ENCODE measurements at regions not wholly inside any gene's neighbourhood (a gene's known extent, or its start where the extent isn't known, plus 50 kb on each side); places are given as distances from the start of the nearest gene placed in this dataset.
"Not testable (repeated sequence)": the region's sequence is repeated elsewhere in the genome, so short reads cannot be mapped to it uniquely, and the experiment has no call there.

DNA sequence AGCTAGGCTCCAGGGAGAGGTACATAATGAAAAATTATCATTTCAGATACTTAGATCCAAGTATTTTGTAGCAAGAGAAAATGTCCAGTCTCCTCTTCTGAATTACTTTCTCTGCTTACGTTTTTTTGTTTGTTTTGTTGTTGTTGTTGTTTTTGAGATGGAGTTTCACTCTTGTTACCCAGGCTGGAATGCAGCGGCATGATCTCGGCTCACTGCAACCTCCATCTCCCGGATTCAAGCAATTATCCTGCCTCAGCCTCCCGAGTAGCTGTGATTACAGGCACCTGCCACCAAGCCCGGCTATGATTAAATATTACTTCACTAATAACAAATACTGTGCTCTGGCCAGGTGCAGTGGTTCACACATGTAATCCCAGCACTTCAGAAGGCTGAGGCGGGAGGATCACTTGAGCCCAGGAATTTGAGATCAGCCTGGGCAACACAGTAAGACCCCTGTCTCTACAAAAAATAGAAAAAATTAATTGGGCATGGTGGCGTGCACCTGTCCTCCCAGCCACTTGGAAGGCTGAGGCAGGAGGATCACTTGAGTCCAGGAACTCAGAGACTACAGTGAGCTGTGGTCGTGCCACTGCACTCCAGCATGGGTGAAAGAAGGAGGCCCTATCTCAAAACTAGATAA lies 155.0 kb upstream of the JARID2 start:
- no peak for DNase-seq

- no peak for DNase-seq
Observed at GRCh38 chr6:15096894-15097837, 148.7 kb upstream of the JARID2 start.

DNA sequence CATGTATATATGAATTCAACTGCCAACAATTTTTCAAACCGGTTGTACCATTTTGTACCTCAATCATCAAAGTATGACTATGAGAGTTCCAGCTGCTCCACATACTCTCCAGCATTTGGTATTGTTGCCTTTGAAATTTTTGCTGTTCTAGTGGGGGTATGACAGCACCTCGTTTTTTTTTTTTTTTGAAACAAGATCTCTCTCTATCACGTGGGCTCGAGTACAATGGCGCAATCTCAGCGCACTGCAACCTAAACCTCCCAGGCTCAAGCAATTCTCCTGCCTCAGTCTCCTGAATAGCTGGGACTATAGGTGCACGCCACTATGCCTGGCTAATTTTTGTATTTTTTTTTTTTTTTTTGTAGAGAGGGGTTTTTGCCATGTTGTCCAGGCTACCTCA lies 144.7 kb upstream of the JARID2 start:
- DNase-seq, result no peak

DNA sequence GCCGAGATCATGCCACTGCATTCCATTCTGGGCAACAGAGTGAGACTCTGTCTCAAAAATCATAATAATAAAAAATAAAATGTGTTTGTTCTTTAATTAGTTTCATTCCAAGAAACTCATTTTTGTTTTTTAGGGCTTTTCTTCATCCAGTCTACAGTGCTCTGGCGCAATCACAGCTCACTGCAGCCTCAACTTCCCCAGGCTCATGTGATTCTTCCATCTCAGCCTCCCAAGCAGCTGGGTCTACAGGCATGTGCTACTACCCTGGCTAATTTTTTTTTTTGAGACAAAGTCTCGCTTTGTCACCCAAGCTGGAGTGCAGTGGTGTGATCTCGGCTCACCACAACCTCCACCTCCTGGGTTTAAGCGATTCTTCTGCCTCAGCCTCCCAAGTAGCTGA lies 143.6 kb upstream of the JARID2 start:
- no peak for DNase-seq

DNA sequence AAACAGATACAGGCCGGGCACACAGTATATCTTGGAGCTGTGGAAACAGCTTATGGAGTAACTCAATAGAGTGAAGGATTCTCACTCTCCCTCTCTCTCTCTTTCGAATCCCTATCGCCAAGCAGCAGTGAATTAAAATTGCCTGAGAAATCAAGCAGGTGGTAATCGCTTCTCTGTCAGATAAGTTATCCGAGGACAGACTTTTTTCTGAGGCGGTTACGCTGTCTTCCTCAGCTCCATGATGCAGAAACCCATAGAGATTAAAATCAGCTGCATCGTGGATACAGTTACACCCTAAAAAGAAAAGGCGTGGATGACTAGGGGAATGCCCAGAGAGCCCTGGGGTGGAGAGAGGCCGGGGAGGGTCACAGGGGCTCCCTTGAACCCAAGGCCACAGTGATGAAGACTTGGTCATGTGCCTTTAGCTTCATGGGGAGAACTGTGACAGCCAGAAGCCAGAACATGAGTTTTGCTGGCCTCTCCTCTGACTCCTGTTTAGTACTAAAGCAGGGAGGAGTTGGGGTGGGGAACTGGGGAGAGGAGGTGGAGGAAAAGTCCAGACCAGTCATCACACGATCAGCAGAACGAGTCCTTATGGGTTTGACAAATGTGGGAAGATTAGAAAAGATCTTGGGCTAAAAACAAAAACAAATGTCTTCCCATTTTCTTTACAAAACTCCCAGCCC lies 138.8 kb upstream of the JARID2 start:
- no peak for DNase-seq

GRCh38 chr6:15107644-15108382 lies 138.1 kb upstream of the JARID2 start:
- no peak for DNase-seq

- DNase-seq, result no peak
Observed at GRCh38 chr6:15108383-15108715, 137.5 kb upstream of the JARID2 start.

DNA sequence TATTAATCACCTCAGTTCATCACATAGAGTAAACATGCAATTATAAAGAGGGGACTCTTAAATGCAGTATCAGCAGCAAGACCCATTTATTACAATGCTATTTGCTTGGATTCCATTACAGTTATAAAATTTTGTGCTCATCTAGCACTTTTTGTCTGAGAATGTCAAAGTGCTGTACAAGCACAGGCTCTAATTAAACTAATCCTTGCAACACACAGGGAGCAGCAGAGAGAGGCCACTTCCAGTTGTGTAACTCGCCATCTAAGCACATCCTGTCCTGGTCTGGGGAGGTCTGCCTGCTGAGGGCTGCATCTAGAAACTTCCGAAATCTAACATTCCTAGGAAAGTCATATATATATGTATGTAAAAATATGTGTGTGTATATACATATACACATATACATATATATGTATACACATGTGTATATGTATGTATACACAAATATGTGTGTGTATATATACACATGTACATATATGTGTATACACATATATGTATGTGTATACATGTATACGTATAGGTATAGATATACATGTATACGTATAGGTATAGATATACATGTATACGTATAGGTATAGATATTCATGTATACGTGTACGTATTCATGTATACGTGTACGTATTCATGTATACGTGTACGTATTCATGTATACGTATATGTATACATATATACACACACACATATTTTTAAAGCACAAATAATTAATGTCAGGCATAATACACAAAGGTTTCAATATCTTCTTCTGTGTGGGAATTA lies 136.4 kb upstream of the JARID2 start:
- no peak for DNase-seq

DNA sequence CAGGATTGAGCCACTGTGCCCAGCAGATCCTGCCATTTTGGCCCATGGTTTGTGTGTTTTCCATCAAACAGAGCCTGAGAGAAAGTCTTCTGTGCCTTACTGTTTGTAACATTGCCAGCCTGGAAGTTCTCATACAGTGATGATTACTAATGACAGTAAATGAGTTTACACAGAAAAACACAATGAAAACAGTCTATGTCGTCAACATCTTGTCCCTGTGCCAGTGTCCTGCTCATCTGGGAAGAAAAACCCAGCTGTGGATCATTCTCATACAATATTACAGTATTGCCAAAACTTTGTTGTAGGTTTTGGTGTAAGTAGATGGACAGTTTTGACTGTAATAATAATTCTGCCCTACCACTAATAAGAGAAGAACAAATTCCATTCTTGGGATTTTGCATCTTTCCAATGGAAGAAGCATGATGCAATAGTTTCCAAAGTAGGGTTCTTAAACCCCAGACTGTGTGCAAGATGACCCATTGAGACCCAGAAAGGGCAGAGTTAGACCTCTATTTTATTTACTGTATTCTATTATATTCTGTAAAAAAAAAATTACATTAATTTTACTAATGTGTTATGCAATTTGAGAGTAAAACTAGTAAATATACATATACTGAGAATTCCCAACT lies 135.0 kb upstream of the JARID2 start:
- DNase-seq, result no peak

GRCh38 chr6:15111576-15111975 lies 134.3 kb upstream of the JARID2 start:
- DNase-seq, result not testable (repeated sequence)

- DNase-seq, result no peak
Observed at GRCh38 chr6:15113587-15113986, 132.3 kb upstream of the JARID2 start.

DNA sequence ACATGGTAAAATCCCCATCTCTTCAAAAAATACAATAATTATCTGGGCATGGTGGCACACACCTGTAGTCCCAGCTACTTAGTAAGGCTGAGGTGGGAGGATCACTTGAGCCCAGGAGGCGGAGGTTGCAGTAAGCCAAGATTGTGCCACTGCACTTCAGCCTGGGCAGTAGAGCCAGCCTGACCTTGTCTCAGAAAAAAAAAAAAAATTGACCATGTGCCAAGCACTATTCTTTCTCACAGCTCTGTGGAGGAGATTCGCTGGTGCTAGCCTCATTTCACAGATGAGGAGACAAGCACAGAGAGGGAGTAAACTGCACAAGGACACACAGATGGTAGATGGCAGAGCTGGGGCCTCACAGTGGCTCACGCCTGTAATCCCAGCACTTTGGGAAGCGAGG lies 131.8 kb upstream of the JARID2 start:
- no peak for DNase-seq

GRCh38 chr6:15116889-15117288 lies 129.0 kb upstream of the JARID2 start:
- DNase-seq, result no peak

- DNase-seq, result no peak
Observed at GRCh38 chr6:15121443-15121842, 124.4 kb upstream of the JARID2 start.

- DNase-seq, result no peak
Observed at GRCh38 chr6:15121977-15122550, 123.8 kb upstream of the JARID2 start.

- peak; percentile 13 for DNase-seq
Observed at GRCh38 chr6:15129887-15130286, 116.0 kb upstream of the JARID2 start.

DNA sequence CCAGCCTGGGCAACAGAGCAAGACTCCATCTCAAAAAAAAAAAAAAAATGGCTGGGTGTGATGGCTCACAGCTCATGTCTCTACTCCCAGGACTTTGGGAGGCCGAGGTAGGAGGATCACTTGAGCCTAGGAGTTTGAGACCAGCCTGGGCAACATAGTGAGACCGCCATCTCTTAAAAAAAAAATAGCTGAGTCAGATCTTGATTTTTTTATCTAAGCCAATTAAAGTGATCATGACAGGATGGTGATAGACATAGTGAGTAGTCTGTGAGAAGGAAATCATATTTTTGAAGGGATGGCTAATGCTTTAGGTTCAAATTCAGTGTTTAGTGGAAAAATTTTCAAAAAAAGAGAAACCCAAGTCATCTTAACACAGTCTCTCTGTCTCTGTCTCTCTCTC lies 114.6 kb upstream of the JARID2 start:
- DNase-seq, result no peak

DNA sequence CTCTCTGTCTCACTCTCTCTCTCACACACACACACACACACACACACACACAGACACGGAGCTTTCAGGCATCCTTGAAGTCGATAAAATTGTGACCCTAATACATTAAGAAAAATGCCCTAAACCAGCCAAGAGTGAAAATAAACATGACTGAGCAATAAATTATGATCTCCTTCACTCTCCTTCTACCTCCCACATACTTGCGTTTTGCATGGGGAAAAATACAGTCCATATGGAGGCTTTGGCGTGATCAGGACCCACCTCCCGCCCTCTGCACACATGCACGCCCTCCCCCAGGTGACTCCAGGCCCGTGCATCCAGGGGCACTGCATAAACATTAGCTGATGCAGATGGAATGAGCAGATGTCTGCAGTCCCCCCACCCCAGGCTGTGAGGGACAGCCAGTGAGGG lies 114.2 kb upstream of the JARID2 start:
- DNase-seq, result no peak

DNA sequence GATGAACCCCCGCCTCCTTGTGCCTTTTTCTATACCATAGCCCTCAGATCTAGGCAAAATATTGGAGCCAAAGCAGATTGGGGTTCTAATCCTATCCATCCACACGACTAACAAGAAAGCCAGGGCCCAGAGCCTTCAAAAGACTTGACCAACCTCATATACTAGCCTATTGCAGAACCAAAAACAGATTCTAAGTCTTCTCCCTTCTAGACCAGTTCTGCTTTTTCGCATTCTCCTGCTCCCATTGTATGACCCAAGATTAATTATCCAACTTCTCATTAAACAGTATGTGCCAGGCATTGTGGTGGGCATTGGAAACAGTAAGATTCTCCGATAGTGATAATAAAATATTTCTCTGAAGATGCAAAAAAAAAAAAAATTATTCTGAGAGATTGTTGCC lies 113.7 kb upstream of the JARID2 start:
- DNase-seq, result no peak

- DNase-seq, result no peak
Observed at GRCh38 chr6:15132854-15133670, 112.8 kb upstream of the JARID2 start.

DNA sequence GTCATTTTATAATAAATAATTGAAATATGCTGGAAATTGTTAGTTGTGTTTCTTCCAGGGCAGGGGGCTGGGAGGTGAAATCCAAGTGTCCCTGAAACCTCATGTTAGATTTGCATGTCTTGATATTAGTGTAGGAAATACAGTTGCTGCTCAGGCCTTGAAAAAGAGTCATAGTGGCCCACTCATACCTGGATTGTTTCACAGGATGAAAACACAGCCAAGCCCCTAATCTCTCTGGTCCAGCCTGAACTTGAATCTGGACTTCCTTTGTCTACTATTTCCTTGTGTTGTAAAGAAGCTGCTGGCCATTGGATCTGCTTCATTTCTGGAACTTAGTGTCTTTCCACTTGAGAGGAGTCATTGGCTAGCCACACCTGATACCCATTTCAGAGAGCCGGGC lies 108.8 kb upstream of the JARID2 start:
- DNase-seq, result no peak

All from activated CD4-positive, alpha-beta T cell treated with anti-CD3 and anti-CD28 coated beads for 48 hours (primary cell).